Ovary (tissue), 3 donors: ENCODE measurements at regions not wholly inside any gene's neighbourhood (a gene's known extent, or its start where the extent isn't known, plus 50 kb on each side); places are given as distances from the start of the nearest gene placed in this dataset.

Source experiments
- CTCF ChIP-seq, 3 donors: fragments of 450-650 bp in 2 of 3; fragments of 200-600 bp in 1 of 3; IDR thresholded peaks; one replicate each; pipeline versions ENCODE4 v1.5.1 to v1.8.0; 2016 to 2022; ENCODE audit warnings: antibody characterized with exemption in 3 of 3, mild to moderate bottlenecking in 1 of 3
- EP300 ChIP-seq: sonication (generic); formaldehyde crosslinking; IDR thresholded peaks from one replicate; pipeline ENCODE4 v1.6.1; 2017; ENCODE audit warnings: antibody characterized with exemption
- donor health status: DM: no; HTN: no; CAD: no.

- no peak for TF ChIP-seq CTCF (IDR thresholded peaks at IDR 0.05)
- no peak for TF ChIP-seq EP300
These were observed 358.3 kb upstream of the IRX1 start for GRCh38 chr5:3237276-3237868.
